GM12878 (cell line): ENCODE measurements at regions not wholly inside any gene's neighbourhood (a gene's known extent, or its start where the extent isn't known, plus 50 kb on each side); places are given as distances from the start of the nearest gene placed in this dataset.

ENCODE experiments used
- FOS ChIP-seq: IDR thresholded peaks from 3 replicates; pipeline ENCODE4 v1.6.1; 2011; ENCODE audit warnings: borderline replicate concordance; ENCODE audit not compliant: insufficient read length; ENCODE audit errors: extremely low read depth
- GABPA ChIP-seq: IDR thresholded peaks from 2 replicates; pipeline ENCODE4 v1.6.1; 2014; ENCODE audit warnings: antibody characterized with exemption, low read depth, mild to moderate bottlenecking, inconsistent platforms
- GATAD2B ChIP-seq: fragments of 450-650 bp; conservative IDR thresholded peaks from 2 replicates; pipeline ENCODE4 v1.6.1; 2017; ENCODE audit warnings: low read depth, mild to moderate bottlenecking, moderate library complexity
- HDAC2 ChIP-seq: fragments of 200-600 bp; sonication (generic); IDR thresholded peaks from 2 replicates; pipeline ENCODE4 v1.6.1; 2017
- KLF5 ChIP-seq: fragments of 450-650 bp; IDR thresholded peaks from 2 replicates; pipeline ENCODE4 v1.6.1; 2014; ENCODE audit warnings: mild to moderate bottlenecking; ENCODE audit not compliant: partially characterized antibody
- LARP7 ChIP-seq: fragments of 450-650 bp; IDR thresholded peaks from 2 replicates; pipeline ENCODE4 v1.6.1; 2017; ENCODE audit warnings: mild to moderate bottlenecking
- MEF2B ChIP-seq: fragments of 450-650 bp; IDR thresholded peaks from 2 replicates; pipeline ENCODE4 v1.6.1; 2018; ENCODE audit warnings: mild to moderate bottlenecking, moderate library complexity; ENCODE audit not compliant: partially characterized antibody, poor library complexity, severe bottlenecking
- MYB ChIP-seq: fragments of 150-350 bp; IDR thresholded peaks from 2 replicates; pipeline ENCODE4 v1.6.1; 2014; ENCODE audit warnings: mild to moderate bottlenecking, low read depth, low read length, borderline replicate concordance
- NR2F1 ChIP-seq: fragments of 450-650 bp; conservative IDR thresholded peaks from 2 replicates; pipeline ENCODE4 v1.6.1; 2017; ENCODE audit warnings: mild to moderate bottlenecking
- POU2F2 ChIP-seq: IDR thresholded peaks from 3 replicates; pipeline ENCODE4 v1.6.1; 2011; ENCODE audit warnings: low read depth, mild to moderate bottlenecking, low read length, borderline replicate concordance
- RAD21 ChIP-seq: IDR thresholded peaks from 2 replicates; pipeline ENCODE4 v1.6.1; 2011; ENCODE audit warnings: mild to moderate bottlenecking, low read depth, low read length, moderate library complexity; ENCODE audit not compliant: insufficient read depth
- RB1 ChIP-seq: fragments of 450-650 bp; formaldehyde crosslinking; IDR thresholded peaks from 2 replicates; pipeline ENCODE4 v1.6.1; 2017; ENCODE audit warnings: mild to moderate bottlenecking, borderline replicate concordance
- RUNX3 ChIP-seq: IDR thresholded peaks from 2 replicates; pipeline ENCODE4 v1.6.1; 2012; ENCODE audit warnings: low read length, inconsistent platforms
- SRF ChIP-seq, 2 experiments: IDR thresholded peaks; 2 replicates each; pipeline ENCODE4 v1.6.1; 2011; ENCODE audit warnings: low read depth in 2 of 2, low read length in 2 of 2, mild to moderate bottlenecking in 1 of 2, moderate library complexity in 1 of 2
- STAT3 ChIP-seq: IDR thresholded peaks from 2 replicates; pipeline ENCODE4 v1.6.1; 2011; ENCODE audit warnings: low read depth, low read length, improper control_type of control experiment
- SUPT20H ChIP-seq: IDR thresholded peaks from 2 replicates; pipeline ENCODE4 v1.6.1; 2011; ENCODE audit warnings: low read depth, mild to moderate bottlenecking, low read length, moderate library complexity, borderline replicate concordance; ENCODE audit not compliant: control insufficient read depth
- TCF3 ChIP-seq: IDR thresholded peaks from 2 replicates; pipeline ENCODE4 v1.6.1; 2012; ENCODE audit warnings: low read depth, mild to moderate bottlenecking, low read length, borderline replicate concordance; ENCODE audit not compliant: insufficient read depth
- TF ChIP-seq, protein P1 (sequence below): fragments of 450-650 bp; IDR thresholded peaks from 2 replicates; pipeline ENCODE4 v1.6.1; 2016; ENCODE audit warnings: mild to moderate bottlenecking
- TF ChIP-seq, protein P2 (sequence below): fragments of 450-650 bp; IDR thresholded peaks from 2 replicates; pipeline ENCODE4 v1.6.1; 2017; ENCODE audit warnings: low read depth, mild to moderate bottlenecking, moderate library complexity
- TF ChIP-seq, protein P3 (sequence below): IDR thresholded peaks from 2 replicates; pipeline ENCODE4 v1.6.1; 2012; ENCODE audit warnings: low read depth, low read length, improper control_type of control experiment
- TF ChIP-seq, protein P4 (sequence below): IDR thresholded peaks from 2 replicates; pipeline ENCODE4 v1.6.1; 2011; ENCODE audit warnings: borderline replicate concordance, low read depth, mild to moderate bottlenecking, moderate library complexity, low read length; ENCODE audit not compliant: insufficient read depth, poor library complexity, severe bottlenecking
- TF ChIP-seq, protein P5 (sequence below): fragments of 450-650 bp; IDR thresholded peaks from 2 replicates; pipeline ENCODE4 v1.6.1; 2017; ENCODE audit warnings: borderline replicate concordance
- TF ChIP-seq, protein P6 (sequence below): fragments of 450-650 bp; IDR thresholded peaks from 2 replicates; pipeline ENCODE4 v1.6.1; 2017; ENCODE audit warnings: mild to moderate bottlenecking

DNA sequence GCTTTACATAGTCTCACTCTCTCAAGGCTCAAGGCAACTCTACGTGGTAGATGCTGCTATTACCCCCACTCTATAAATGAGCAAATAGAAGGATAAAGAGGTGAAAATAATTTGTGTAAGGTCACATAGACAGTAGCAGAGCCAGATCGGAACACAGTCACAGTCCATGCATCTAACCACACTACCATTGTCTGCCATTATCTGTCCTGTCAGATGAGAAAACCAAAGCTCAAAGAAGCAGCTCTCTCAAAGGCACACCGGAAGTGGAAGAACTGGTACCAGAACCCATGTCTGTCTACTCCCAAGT is 134.4 kb upstream of the NUDT4 start (continued):
- TF ChIP-seq, protein P1, sequence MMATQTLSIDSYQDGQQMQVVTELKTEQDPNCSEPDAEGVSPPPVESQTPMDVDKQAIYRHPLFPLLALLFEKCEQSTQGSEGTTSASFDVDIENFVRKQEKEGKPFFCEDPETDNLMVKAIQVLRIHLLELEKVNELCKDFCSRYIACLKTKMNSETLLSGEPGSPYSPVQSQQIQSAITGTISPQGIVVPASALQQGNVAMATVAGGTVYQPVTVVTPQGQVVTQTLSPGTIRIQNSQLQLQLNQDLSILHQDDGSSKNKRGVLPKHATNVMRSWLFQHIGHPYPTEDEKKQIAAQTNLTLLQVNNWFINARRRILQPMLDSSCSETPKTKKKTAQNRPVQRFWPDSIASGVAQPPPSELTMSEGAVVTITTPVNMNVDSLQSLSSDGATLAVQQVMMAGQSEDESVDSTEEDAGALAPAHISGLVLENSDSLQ, result 0 out of 2 replicates have a peak, but pooled peaks have one; percentile 6
- TF ChIP-seq RB1 (no peak), FOS (no peak), KLF5 (no peak), RAD21 (0 out of 2 replicates have a peak, but pooled peaks have one; percentile 0), STAT3 (no peak), HDAC2 (no peak), MEF2B (peak; percentile 19), SUPT20H (no peak), MYB (no peak), SRF (IDR thresholded peaks at IDR 0.05; ENCODE audit: low read depth in 2 of 2, low read length in 2 of 2) (no peak), NR2F1 (no peak), RUNX3 (no peak; the same call in none of the 2 replicates), GABPA (no peak), GATAD2B (no peak), LARP7 (no peak), POU2F2 (no peak), TCF3 (0 out of 2 replicates have a peak, but pooled peaks have one; percentile 21)
- TF ChIP-seq, protein P2, sequence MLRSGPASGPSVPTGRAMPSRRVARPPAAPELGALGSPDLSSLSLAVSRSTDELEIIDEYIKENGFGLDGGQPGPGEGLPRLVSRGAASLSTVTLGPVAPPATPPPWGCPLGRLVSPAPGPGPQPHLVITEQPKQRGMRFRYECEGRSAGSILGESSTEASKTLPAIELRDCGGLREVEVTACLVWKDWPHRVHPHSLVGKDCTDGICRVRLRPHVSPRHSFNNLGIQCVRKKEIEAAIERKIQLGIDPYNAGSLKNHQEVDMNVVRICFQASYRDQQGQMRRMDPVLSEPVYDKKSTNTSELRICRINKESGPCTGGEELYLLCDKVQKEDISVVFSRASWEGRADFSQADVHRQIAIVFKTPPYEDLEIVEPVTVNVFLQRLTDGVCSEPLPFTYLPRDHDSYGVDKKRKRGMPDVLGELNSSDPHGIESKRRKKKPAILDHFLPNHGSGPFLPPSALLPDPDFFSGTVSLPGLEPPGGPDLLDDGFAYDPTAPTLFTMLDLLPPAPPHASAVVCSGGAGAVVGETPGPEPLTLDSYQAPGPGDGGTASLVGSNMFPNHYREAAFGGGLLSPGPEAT, result peak; percentile 34; the same call in 1 of the 2 replicates
- TF ChIP-seq, protein P3, sequence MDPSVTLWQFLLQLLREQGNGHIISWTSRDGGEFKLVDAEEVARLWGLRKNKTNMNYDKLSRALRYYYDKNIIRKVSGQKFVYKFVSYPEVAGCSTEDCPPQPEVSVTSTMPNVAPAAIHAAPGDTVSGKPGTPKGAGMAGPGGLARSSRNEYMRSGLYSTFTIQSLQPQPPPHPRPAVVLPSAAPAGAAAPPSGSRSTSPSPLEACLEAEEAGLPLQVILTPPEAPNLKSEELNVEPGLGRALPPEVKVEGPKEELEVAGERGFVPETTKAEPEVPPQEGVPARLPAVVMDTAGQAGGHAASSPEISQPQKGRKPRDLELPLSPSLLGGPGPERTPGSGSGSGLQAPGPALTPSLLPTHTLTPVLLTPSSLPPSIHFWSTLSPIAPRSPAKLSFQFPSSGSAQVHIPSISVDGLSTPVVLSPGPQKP, result peak; percentile 46; the same call in 1 of the 2 replicates
- TF ChIP-seq, protein P4, sequence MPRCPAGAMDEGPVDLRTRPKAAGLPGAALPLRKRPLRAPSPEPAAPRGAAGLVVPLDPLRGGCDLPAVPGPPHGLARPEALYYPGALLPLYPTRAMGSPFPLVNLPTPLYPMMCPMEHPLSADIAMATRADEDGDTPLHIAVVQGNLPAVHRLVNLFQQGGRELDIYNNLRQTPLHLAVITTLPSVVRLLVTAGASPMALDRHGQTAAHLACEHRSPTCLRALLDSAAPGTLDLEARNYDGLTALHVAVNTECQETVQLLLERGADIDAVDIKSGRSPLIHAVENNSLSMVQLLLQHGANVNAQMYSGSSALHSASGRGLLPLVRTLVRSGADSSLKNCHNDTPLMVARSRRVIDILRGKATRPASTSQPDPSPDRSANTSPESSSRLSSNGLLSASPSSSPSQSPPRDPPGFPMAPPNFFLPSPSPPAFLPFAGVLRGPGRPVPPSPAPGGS, result no peak
- TF ChIP-seq, protein P5, sequence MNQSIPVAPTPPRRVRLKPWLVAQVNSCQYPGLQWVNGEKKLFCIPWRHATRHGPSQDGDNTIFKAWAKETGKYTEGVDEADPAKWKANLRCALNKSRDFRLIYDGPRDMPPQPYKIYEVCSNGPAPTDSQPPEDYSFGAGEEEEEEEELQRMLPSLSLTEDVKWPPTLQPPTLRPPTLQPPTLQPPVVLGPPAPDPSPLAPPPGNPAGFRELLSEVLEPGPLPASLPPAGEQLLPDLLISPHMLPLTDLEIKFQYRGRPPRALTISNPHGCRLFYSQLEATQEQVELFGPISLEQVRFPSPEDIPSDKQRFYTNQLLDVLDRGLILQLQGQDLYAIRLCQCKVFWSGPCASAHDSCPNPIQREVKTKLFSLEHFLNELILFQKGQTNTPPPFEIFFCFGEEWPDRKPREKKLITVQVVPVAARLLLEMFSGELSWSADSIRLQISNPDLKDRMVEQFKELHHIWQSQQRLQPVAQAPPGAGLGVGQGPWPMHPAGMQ, result no peak
- TF ChIP-seq, protein P6, sequence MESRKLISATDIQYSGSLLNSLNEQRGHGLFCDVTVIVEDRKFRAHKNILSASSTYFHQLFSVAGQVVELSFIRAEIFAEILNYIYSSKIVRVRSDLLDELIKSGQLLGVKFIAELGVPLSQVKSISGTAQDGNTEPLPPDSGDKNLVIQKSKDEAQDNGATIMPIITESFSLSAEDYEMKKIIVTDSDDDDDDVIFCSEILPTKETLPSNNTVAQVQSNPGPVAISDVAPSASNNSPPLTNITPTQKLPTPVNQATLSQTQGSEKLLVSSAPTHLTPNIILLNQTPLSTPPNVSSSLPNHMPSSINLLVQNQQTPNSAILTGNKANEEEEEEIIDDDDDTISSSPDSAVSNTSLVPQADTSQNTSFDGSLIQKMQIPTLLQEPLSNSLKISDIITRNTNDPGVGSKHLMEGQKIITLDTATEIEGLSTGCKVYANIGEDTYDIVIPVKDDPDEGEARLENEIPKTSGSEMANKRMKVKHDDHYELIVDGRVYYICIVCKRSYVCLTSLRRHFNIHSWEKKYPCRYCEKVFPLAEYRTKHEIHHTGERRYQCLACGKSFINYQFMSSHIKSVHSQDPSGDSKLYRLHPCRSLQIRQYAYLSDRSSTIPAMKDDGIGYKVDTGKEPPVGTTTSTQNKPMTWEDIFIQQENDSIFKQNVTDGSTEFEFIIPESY, result no peak
